ENCODE measurements at regions not wholly inside any gene's neighbourhood (a gene's known extent, or its start where the extent isn't known, plus 50 kb on each side); places are given as distances from the start of the nearest gene placed in this dataset.
"Not testable (repeated sequence)": the region's sequence is repeated elsewhere in the genome, so short reads cannot be mapped to it uniquely, and the experiment has no call there.

DNA sequence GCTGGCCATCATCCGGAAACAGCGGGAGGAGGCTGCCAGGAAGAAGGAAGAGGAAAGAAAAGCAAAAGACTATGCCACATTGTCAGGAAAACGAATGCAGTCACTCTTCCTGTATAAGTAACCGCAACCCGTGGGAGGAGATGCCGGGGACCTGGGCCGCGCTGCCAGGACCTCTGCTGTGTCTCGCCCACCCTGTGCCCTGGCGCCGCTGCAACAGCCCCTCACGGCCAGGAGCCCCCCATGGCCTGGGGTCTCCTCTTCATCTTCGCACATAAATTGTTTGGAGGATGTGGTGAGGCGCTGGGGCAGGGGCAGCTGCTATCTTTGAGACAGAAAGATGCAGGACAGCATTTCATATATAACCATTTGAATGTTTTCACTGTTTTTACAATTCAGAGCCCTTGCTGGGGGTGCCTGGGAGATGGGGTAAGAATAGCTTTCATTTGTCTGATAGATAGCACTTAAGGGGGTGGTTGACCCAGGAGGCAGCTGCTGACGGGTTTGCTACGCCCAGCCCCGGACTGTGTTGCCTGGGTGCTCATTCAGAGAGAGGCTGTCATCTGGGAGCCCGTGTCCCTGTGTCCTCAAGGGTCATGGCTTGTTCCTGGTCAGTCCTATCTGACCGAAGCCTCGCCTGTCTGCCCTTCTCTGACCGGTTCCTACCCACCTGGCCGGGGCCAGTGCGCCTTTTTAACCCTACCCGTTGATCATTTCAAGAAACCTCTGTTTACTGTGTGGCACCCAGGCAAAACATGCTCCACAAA, 1067.7 kb upstream of the COX7C start:
- CTCF ChIA-PET: no interaction called here
- ATAC-seq (no peak), DNase-seq (no peak)
- H3K36me3 Mint-ChIP-seq: peaks cover 1% of the 10 kb centered on the region
- no peak overlapping the region for H3K27ac Mint-ChIP-seq
- H3K27me3 Mint-ChIP-seq: no peaks in the 10 kb centered on the region
- H3K4me1 Mint-ChIP-seq: no peaks in the 10 kb centered on the region
- no peak overlapping the region for H3K4me3 Mint-ChIP-seq
- H3K9me3 Mint-ChIP-seq (ENCODE audit: low read depth): peaks cover 20% of the 10 kb centered on the region

GRCh38 chr5:85556464-85556863, 1061.3 kb upstream of the COX7C start:
- ATAC-seq: no peak
- Mint-ChIP-seq H3K9me3 (ENCODE audit: low read depth) (peaks cover 17% of the 10 kb centered on the region), H3K4me3 (no peak overlapping the region)

GRCh38 chr5:85576666-85577065, 1041.1 kb upstream of the COX7C start:
- Mint-ChIP-seq H3K27me3 (no peaks in the 10 kb centered on the region), H3K36me3 (no peaks in the 10 kb centered on the region)
- no peak for ATAC-seq

More at GRCh38 chr5:85556464-85556863, 1061.3 kb upstream of the COX7C start:
- H3K36me3 Mint-ChIP-seq: peaks cover 1% of the 10 kb centered on the region
- no peaks in the 10 kb centered on the region for H3K27me3 Mint-ChIP-seq
- no peaks in the 10 kb centered on the region for H3K4me1 Mint-ChIP-seq
- no peak overlapping the region for H3K27ac Mint-ChIP-seq
- CTCF ChIA-PET: no interaction called here
- DNase-seq: no peak

GRCh38 chr5:85587806-85588205, 1029.9 kb upstream of the COX7C start:
- CTCF ChIA-PET, H3K36me3 Mint-ChIP-seq, ATAC-seq, H3K27me3 Mint-ChIP-seq, H3K4me1 Mint-ChIP-seq, H3K27ac Mint-ChIP-seq, H3K4me3 Mint-ChIP-seq, DNase-seq: not testable (repeated sequence)
- peaks cover 14% of the 10 kb centered on the region for H3K9me3 Mint-ChIP-seq (ENCODE audit: low read depth)

More at GRCh38 chr5:85576666-85577065, 1041.1 kb upstream of the COX7C start:
- H3K4me3 Mint-ChIP-seq: no peak overlapping the region
- H3K27ac Mint-ChIP-seq: no peak overlapping the region
- CTCF ChIA-PET: no interaction called here
- H3K9me3 Mint-ChIP-seq (ENCODE audit: low read depth): peaks cover 2% of the 10 kb centered on the region
- H3K4me1 Mint-ChIP-seq: no peaks in the 10 kb centered on the region
- no peak for DNase-seq

- DNase-seq, H3K36me3 Mint-ChIP-seq, ATAC-seq, H3K4me1 Mint-ChIP-seq, H3K27me3 Mint-ChIP-seq, CTCF ChIA-PET, H3K27ac Mint-ChIP-seq, H3K4me3 Mint-ChIP-seq: not testable (repeated sequence)
- H3K9me3 Mint-ChIP-seq (ENCODE audit: low read depth): peaks cover 14% of the 10 kb centered on the region
Measured at GRCh38 chr5:85588268-85588667, 1029.5 kb upstream of the COX7C start.

GRCh38 chr5:85590764-85591163, 1027.0 kb upstream of the COX7C start:
- H3K9me3 Mint-ChIP-seq (ENCODE audit: low read depth): peaks cover 8% of the 10 kb centered on the region
- ATAC-seq: no peak
- no peak overlapping the region for H3K4me3 Mint-ChIP-seq
- H3K4me1 Mint-ChIP-seq: no peaks in the 10 kb centered on the region
- CTCF ChIA-PET: no interaction called here
- no peak for DNase-seq
- H3K27me3 Mint-ChIP-seq: no peaks in the 10 kb centered on the region
- no peak overlapping the region for H3K27ac Mint-ChIP-seq
- no peaks in the 10 kb centered on the region for H3K36me3 Mint-ChIP-seq

DNA sequence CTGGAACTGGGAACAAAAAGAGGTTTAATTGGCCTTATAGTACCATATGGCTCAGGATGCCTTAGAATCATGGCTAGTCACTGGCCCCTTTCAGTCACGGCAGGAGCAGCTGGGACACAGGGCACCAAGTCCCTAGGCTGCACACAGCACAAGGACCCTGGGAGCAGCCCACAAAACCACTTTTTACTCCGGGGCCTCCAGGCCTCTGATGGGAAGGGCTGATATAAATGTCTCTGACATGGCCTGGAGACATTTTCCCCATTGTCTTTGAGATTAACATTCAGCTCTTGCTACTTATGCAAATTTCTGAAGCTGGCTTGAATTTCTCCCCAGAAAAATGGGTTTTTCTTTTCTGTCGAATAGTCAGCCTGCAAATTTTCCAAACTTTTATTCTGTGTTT, 1026.4 kb upstream of the COX7C start:
- no peak for ATAC-seq
- H3K27ac Mint-ChIP-seq: no peak overlapping the region
- H3K4me1 Mint-ChIP-seq: no peaks in the 10 kb centered on the region
- H3K4me3 Mint-ChIP-seq: no peak overlapping the region
- DNase-seq: no peak
- H3K9me3 Mint-ChIP-seq (ENCODE audit: low read depth): peaks cover 8% of the 10 kb centered on the region
- CTCF ChIA-PET: no interaction called here
- no peaks in the 10 kb centered on the region for H3K36me3 Mint-ChIP-seq
- no peaks in the 10 kb centered on the region for H3K27me3 Mint-ChIP-seq

- Mint-ChIP-seq H3K4me1 (no peaks in the 10 kb centered on the region), H3K4me3 (no peak overlapping the region), H3K36me3 (no peaks in the 10 kb centered on the region), H3K9me3 (ENCODE audit: low read depth) (peaks cover 2% of the 10 kb centered on the region), H3K27ac (no peak overlapping the region), H3K27me3 (no peaks in the 10 kb centered on the region)
- CTCF ChIA-PET: no interaction called here
- DNase-seq (no peak), ATAC-seq (no peak)
Measured at GRCh38 chr5:85602843-85603242, 1014.9 kb upstream of the COX7C start.

DNA sequence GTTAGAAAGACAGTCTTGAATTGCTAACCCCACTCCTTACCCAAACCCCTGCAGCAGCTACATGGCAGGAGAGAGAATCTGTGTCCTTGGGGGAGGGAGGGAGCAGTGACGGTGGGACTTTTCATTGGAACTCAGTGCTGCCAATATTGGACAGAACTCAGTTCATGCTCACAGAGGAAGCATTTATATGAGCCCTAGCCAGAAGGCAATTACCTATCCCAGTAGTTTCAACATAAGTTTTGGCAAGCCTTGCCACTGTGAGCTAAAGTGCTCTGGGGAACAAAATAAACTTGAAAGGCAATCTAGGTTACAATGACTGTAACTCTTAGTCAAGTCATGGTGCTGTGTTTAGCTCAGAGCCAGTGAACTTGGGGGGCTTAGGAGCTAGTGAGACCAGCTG, 1013.4 kb upstream of the COX7C start:
- Mint-ChIP-seq H3K9me3 (ENCODE audit: low read depth) (peaks cover 2% of the 10 kb centered on the region), H3K27me3 (no peaks in the 10 kb centered on the region), H3K27ac (no peak overlapping the region), H3K36me3 (no peaks in the 10 kb centered on the region), H3K4me3 (no peak overlapping the region), H3K4me1 (no peaks in the 10 kb centered on the region)
- no peak for DNase-seq
- ATAC-seq: no peak
- CTCF ChIA-PET: no interaction called here

- CTCF ChIA-PET: no interaction called here
- no peak for ATAC-seq
- Mint-ChIP-seq H3K27me3 (no peaks in the 10 kb centered on the region), H3K27ac (no peak overlapping the region), H3K9me3 (ENCODE audit: low read depth) (peaks cover 2% of the 10 kb centered on the region), H3K36me3 (no peaks in the 10 kb centered on the region), H3K4me3 (no peak overlapping the region), H3K4me1 (no peaks in the 10 kb centered on the region)
- DNase-seq: no peak
Measured at GRCh38 chr5:85604786-85605185, 1013.0 kb upstream of the COX7C start.

GRCh38 chr5:85605381-85605780, 1012.4 kb upstream of the COX7C start:
- H3K9me3 Mint-ChIP-seq (ENCODE audit: low read depth): peaks cover 2% of the 10 kb centered on the region
- no peaks in the 10 kb centered on the region for H3K36me3 Mint-ChIP-seq
- ATAC-seq (no peak), DNase-seq (no peak)
- H3K4me1 Mint-ChIP-seq: no peaks in the 10 kb centered on the region
- no peak overlapping the region for H3K4me3 Mint-ChIP-seq
- no peaks in the 10 kb centered on the region for H3K27me3 Mint-ChIP-seq
- H3K27ac Mint-ChIP-seq: no peak overlapping the region
- CTCF ChIA-PET: no interaction called here

GRCh38 chr5:85614489-85614888, 1003.3 kb upstream of the COX7C start:
- DNase-seq (no peak), ATAC-seq (no peak)
- no peaks in the 10 kb centered on the region for H3K27me3 Mint-ChIP-seq
- H3K36me3 Mint-ChIP-seq: no peaks in the 10 kb centered on the region
- CTCF ChIA-PET: no interaction called here
- H3K4me1 Mint-ChIP-seq: no peaks in the 10 kb centered on the region
- no peak overlapping the region for H3K27ac Mint-ChIP-seq
- peaks cover 5% of the 10 kb centered on the region for H3K9me3 Mint-ChIP-seq (ENCODE audit: low read depth)
- H3K4me3 Mint-ChIP-seq: no peak overlapping the region

DNA sequence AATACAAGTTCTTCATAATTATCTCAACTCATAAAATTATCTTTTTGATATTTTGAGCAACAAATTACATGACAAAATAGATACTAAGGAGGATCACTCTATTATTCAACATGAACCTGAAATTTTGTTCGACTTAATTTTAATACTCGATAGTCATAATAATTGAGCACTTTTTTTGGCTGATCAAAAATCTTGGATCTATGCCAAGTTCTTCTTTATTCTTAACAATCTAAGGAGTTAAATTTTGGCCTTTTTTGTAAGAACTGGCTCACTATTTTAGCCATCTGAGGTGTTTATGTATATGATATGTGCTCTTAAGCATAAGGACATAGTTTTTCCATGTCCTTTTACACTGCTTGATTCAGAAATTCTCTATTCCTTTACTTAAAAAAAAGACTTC, 996.1 kb upstream of the COX7C start:
- Mint-ChIP-seq H3K27me3 (no peaks in the 10 kb centered on the region), H3K4me3 (no peak overlapping the region), H3K36me3 (no peaks in the 10 kb centered on the region), H3K27ac (no peak overlapping the region), H3K4me1 (no peaks in the 10 kb centered on the region), H3K9me3 (ENCODE audit: low read depth) (peaks cover 5% of the 10 kb centered on the region)
- no peak for ATAC-seq
- CTCF ChIA-PET: no interaction called here
- no peak for DNase-seq

GRCh38 chr5:85628153-85628552, 989.6 kb upstream of the COX7C start:
- no peaks in the 10 kb centered on the region for H3K27me3 Mint-ChIP-seq
- no peak for ATAC-seq

More at GRCh38 chr5:85628153-85628552, 989.6 kb upstream of the COX7C start:
- no peak for DNase-seq
- Mint-ChIP-seq H3K9me3 (ENCODE audit: low read depth) (no peaks in the 10 kb centered on the region), H3K36me3 (no peaks in the 10 kb centered on the region), H3K27ac (no peak overlapping the region), H3K4me1 (no peaks in the 10 kb centered on the region), H3K4me3 (no peak overlapping the region)
- CTCF ChIA-PET: no interaction called here
